ENCODE measurements at regions not wholly inside any gene's neighbourhood (a gene's known extent, or its start where the extent isn't known, plus 50 kb on each side); places are given as distances from the start of the nearest gene placed in this dataset.
"Not testable (repeated sequence)": the region's sequence is repeated elsewhere in the genome, so short reads cannot be mapped to it uniquely, and the experiment has no call there.

DNA sequence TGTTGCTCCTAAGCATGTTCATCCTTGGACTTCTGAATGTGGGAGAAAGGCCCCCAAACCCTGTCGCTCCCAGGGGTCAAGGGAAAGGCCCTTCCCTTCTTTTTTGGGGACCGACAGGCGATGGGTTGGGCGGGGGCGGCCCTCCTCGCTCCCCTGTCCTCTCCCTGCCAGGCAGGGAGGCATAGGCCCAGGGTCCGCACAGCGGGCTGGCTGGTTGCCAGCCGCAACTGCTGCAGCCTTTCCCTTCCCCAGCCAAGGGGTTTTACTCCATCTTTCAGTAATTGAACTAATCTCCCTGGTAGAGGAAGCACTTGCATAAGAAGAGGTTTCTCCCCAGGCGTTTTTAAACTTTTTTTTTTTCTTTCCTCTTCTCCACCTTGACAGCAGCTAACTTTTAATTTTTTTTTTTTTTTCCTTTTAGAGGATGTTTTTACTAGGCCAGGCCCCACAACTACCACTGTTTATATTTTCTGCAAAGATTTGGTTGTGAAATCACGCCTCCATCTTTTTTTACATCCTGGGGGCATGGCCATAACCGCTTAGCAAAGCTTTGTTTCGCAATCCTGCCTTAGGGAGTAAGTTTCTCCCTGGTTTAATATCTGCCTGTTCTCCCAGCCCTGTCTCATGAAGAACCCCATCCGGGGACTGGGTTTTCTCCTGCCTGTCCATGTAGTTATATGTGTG is 216.9 kb upstream of the ZNF608 start:
- H3K4me3 ChIP-seq (ENCODE audit: extremely low read depth, insufficient read depth, low read length, poor library complexity, severe bottlenecking): no peak overlapping the region
- no peak overlapping the region for H3K27ac ChIP-seq (ENCODE audit: low read depth, low read length, severe bottlenecking)
- H3K9me3 ChIP-seq (ENCODE audit: control insufficient read depth, low read length): no peaks in the 10 kb centered on the region
- peaks cover 6% of the 10 kb centered on the region for H3K4me1 ChIP-seq (ENCODE audit: control insufficient read depth, insufficient read depth, low read length, poor library complexity, severe bottlenecking)
- WGBS, 2 experiments (ENCODE audit: insufficient coverage in 2 of 2): 61 to 72% methylated on average over 5 of the region's 14 CpGs
- H3K36me3 ChIP-seq (ENCODE audit: control insufficient read depth, insufficient read depth, low read length): no peaks in the 10 kb centered on the region

- H3K9me3 ChIP-seq (ENCODE audit: control insufficient read depth, low read length); H3K36me3 ChIP-seq (ENCODE audit: control insufficient read depth, insufficient read depth, low read length); H3K27ac ChIP-seq (ENCODE audit: low read depth, low read length, severe bottlenecking); H3K4me1 ChIP-seq (ENCODE audit: control insufficient read depth, insufficient read depth, low read length, poor library complexity, severe bottlenecking); H3K4me3 ChIP-seq (ENCODE audit: extremely low read depth, insufficient read depth, low read length, poor library complexity, severe bottlenecking): not testable (repeated sequence)
- WGBS, 2 experiments (ENCODE audit: insufficient coverage in 2 of 2): 17 to 60% methylated on average over 1 to 2 of the region's 5 CpGs
These were observed 220.3 kb upstream of the ZNF608 start for GRCh38 chr5:124966741-124967140.

DNA sequence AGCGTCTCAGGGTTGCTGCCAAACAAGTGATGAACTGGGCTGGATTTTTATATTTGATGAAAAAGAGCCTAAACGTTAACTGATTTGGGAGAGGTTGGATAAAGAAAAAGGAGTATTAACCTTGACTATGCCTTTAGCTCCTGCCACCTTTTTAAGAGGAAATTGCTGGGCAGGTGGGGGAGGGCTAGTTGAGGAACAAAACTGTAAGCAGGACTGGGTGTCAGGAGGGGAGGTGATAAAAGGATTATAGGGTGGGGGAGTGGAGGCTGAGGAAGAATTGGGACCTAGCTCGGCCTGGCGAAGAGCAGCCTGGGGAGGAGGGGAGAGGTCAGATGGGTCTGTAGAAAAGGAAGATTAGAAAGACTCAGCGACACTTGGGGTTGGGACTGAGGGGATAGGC is 223.9 kb upstream of the ZNF608 start:
- H3K27ac ChIP-seq (ENCODE audit: low read depth, low read length, severe bottlenecking); H3K4me3 ChIP-seq (ENCODE audit: extremely low read depth, insufficient read depth, low read length, poor library complexity, severe bottlenecking); H3K36me3 ChIP-seq (ENCODE audit: control insufficient read depth, insufficient read depth, low read length); H3K4me1 ChIP-seq (ENCODE audit: control insufficient read depth, insufficient read depth, low read length, poor library complexity, severe bottlenecking); H3K9me3 ChIP-seq (ENCODE audit: control insufficient read depth, low read length): not testable (repeated sequence)
- WGBS, 2 experiments (ENCODE audit: insufficient coverage in 2 of 2): 69 to 77% methylated on average over 5 of the region's 5 CpGs

DNA sequence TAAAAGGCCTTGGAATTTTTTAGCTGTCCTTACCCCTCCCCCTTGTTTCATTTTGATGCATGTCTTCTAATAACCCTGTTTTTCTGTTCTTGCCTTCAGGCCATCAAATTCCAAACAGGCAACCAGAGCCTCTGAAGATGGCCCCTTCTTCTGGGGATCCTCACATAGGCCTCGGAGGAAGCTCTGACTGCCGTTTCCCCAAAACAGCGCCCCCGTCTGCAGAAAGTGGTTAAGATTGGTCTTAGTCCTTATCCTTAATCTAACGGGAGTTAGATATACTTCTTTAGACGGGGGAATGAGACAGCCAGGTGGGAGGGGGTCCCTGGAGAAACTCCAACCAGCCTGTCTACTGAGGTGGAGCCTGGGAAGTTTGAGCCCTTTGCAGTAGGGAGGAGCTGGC is 226.3 kb upstream of the ZNF608 start:
- no peaks in the 10 kb centered on the region for H3K9me3 ChIP-seq (ENCODE audit: control insufficient read depth, low read length)
- 91 to 100% methylated on average over 2 to 5 of the region's 6 CpGs for WGBS, 2 experiments (ENCODE audit: insufficient coverage in 2 of 2)
- H3K27ac ChIP-seq (ENCODE audit: low read depth, low read length, severe bottlenecking): no peak overlapping the region
- no peak overlapping the region for H3K4me3 ChIP-seq (ENCODE audit: extremely low read depth, insufficient read depth, low read length, poor library complexity, severe bottlenecking)
- H3K4me1 ChIP-seq (ENCODE audit: control insufficient read depth, insufficient read depth, low read length, poor library complexity, severe bottlenecking): no peaks in the 10 kb centered on the region
- no peaks in the 10 kb centered on the region for H3K36me3 ChIP-seq (ENCODE audit: control insufficient read depth, insufficient read depth, low read length)

DNA sequence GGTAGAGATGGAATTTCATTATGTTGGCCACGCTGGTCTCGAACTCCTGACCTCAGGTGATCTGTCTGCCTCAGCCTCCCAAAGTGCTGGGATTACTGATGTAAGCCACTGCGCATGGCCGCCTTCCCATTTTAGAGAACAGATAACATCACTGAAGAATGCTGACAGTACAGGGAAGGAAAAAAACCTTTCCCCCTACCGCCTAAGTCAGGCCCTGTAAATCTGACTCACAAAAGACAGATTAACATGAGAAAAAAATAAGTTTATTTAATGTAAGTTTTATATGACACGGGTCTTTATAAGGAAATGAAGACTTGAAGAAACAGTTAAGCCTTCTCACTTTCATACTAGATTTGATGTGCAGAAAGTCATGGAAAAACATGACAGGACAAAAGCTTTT is 227.2 kb upstream of the ZNF608 start:
- Histone ChIP-seq H3K4me1 (ENCODE audit: control insufficient read depth, insufficient read depth, low read length, poor library complexity, severe bottlenecking) (peaks cover under 1% of the 10 kb centered on the region), H3K4me3 (ENCODE audit: extremely low read depth, insufficient read depth, low read length, poor library complexity, severe bottlenecking) (no peak overlapping the region), H3K9me3 (ENCODE audit: control insufficient read depth, low read length) (no peaks in the 10 kb centered on the region), H3K27ac (ENCODE audit: low read depth, low read length, severe bottlenecking) (no peak overlapping the region), H3K36me3 (ENCODE audit: control insufficient read depth, insufficient read depth, low read length) (no peaks in the 10 kb centered on the region)
- WGBS, 2 experiments (ENCODE audit: insufficient coverage in 2 of 2): 93% methylated on average over 3 of the region's 6 CpGs; no CpG with 5 or more reads in 1 of the 2 experiments

DNA sequence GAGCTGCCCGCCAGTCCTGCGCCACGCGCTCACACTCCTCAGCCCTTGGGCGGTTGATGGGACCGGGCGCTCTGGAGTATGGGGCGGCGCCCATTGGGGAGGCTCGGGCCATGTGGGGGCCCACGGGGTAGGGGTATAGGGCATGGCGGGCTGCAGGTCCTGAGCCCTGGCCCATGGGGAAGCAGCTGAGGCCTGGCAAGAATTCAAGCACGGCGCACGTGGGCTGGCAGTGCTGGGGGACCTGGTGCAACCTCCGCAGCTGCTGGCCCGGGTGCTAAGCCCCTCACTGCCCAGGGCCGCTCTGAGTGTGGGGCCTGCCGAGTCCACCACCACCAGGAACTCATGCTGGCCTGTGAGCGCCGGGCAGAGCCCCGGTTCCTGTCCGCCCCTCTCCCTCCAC is 229.6 kb upstream of the ZNF608 start:
- Histone ChIP-seq H3K4me1 (ENCODE audit: control insufficient read depth, insufficient read depth, low read length, poor library complexity, severe bottlenecking) (peaks cover 22% of the 10 kb centered on the region), H3K36me3 (ENCODE audit: control insufficient read depth, insufficient read depth, low read length) (no peaks in the 10 kb centered on the region), H3K9me3 (ENCODE audit: control insufficient read depth, low read length) (no peaks in the 10 kb centered on the region), H3K4me3 (ENCODE audit: extremely low read depth, insufficient read depth, low read length, poor library complexity, severe bottlenecking) (no peak overlapping the region), H3K27ac (ENCODE audit: low read depth, low read length, severe bottlenecking) (no peak overlapping the region)
- WGBS, 2 experiments (ENCODE audit: insufficient coverage in 2 of 2): 95 to 96% methylated on average over 19 to 23 of the region's 23 CpGs

DNA sequence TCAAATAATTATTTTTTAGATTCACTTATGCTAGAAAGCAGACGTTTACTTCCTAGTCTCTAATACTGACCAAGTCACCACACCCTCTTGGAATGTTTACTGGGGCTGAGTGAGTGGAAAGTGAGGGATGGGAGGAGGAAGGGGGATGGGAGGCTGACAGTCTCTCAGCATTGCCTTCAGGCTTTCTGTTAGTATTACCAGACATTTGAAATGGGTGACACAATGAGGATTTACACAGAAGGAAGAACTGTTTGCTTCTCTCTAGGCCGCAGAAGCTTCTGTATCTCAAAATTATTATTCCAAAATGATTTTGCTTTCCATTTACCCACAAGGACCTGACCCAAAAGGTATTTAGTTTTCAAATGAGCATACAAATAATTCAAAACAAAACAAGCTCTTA is 232.8 kb upstream of the ZNF608 start:
- Histone ChIP-seq H3K36me3 (ENCODE audit: control insufficient read depth, insufficient read depth, low read length) (no peaks in the 10 kb centered on the region), H3K27ac (ENCODE audit: low read depth, low read length, severe bottlenecking) (peak overlapping the region; percentile 41), H3K4me3 (ENCODE audit: extremely low read depth, insufficient read depth, low read length, poor library complexity, severe bottlenecking) (no peak overlapping the region), H3K4me1 (ENCODE audit: control insufficient read depth, insufficient read depth, low read length, poor library complexity, severe bottlenecking) (peaks cover 23% of the 10 kb centered on the region), H3K9me3 (ENCODE audit: control insufficient read depth, low read length) (peaks cover 10% of the 10 kb centered on the region)
- 0 to 40% methylated on average over 1 of the region's 2 CpGs for WGBS, 2 experiments (ENCODE audit: insufficient coverage in 2 of 2)

DNA sequence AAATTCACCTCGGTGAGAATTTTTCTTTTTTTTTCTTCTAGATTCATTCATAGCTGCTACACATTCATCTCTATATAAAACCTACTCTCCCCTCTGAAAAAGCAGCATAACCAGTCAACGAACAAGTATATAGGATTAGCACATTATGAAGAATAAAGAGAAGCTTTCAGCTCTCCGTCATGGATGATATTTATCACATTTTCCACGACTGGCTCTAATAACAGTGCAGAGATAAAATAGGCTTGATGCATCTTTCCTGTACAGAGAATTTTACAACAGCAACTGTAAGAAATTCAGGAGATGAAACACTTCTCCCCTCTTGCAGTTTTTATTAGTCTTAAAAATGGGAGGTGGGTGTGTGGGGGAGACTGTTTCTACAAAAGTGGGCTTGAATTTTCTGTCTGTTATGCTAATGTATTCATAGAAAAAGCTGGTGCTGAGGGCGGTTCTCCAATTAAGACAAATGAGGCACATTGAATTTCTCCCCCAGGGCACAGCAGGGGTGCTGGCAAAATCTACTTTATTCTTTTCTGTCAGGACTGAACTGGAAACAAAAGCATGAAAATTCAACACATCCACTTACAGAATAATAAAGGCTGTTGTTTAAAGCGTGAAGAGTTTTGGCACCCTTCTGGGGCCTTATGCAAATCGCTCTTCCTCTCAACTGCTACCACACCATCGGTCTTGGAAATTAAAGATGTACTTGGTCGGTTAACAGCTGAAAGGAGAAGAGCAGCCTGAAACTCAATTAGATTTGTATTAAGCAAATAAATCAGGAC is 233.9 kb upstream of the ZNF608 start:
- WGBS, 2 experiments (ENCODE audit: insufficient coverage in 2 of 2): 10% methylated on average over 3 of the region's 9 CpGs; no CpG with 5 or more reads in 1 of the 2 experiments
- Histone ChIP-seq H3K4me1 (ENCODE audit: control insufficient read depth, insufficient read depth, low read length, poor library complexity, severe bottlenecking) (peaks cover 23% of the 10 kb centered on the region), H3K27ac (ENCODE audit: low read depth, low read length, severe bottlenecking) (peak overlapping the region; percentile 13), H3K36me3 (ENCODE audit: control insufficient read depth, insufficient read depth, low read length) (no peaks in the 10 kb centered on the region), H3K4me3 (ENCODE audit: extremely low read depth, insufficient read depth, low read length, poor library complexity, severe bottlenecking) (no peak overlapping the region), H3K9me3 (ENCODE audit: control insufficient read depth, low read length) (peaks cover 12% of the 10 kb centered on the region)

DNA sequence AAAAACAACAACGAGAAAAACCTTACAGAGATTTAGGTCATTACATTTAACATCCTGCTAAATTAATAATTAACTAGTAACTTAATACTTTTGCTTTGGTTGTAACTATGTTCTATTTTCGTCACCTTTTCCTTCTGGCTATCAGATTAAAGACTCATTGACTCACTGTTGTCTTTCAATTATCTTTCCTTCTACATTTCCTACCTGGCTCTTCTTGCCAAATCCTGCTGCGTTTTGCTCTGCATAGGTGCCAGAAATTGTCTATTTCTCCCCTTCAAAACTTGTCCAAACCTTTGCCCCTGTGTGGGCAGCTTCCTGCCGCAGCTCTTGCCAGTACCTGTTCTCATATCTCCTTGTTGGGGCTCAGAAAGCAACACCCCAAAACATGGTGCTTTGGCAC is 235.5 kb upstream of the ZNF608 start:
- H3K4me3 ChIP-seq (ENCODE audit: extremely low read depth, insufficient read depth, low read length, poor library complexity, severe bottlenecking): no peak overlapping the region
- 94 to 100% methylated on average over 2 to 3 of the region's 4 CpGs for WGBS, 2 experiments (ENCODE audit: insufficient coverage in 2 of 2)
- peaks cover 23% of the 10 kb centered on the region for H3K4me1 ChIP-seq (ENCODE audit: control insufficient read depth, insufficient read depth, low read length, poor library complexity, severe bottlenecking)
- H3K9me3 ChIP-seq (ENCODE audit: control insufficient read depth, low read length): peaks cover 12% of the 10 kb centered on the region
- H3K27ac ChIP-seq (ENCODE audit: low read depth, low read length, severe bottlenecking): no peak overlapping the region
- no peaks in the 10 kb centered on the region for H3K36me3 ChIP-seq (ENCODE audit: control insufficient read depth, insufficient read depth, low read length)

DNA sequence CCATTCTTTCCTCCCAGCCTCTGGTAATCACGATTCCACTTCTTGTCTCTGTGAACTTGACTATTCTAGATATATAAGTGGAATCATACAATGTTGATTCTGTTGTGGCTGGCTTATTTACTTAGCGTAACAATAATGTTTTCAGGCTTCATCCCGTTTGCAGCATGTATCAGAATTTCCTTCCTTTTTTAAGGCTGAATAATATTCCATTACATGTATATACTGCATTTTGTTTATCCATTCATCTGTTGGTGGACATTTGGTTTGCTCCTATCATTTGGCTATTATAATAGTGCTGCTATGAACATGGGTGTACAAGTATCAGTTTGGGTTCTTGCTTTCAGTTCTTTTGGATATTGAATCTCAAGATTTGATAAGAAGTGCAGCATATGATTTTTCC is 239.7 kb upstream of the ZNF608 start:
- Histone ChIP-seq H3K36me3 (ENCODE audit: control insufficient read depth, insufficient read depth, low read length) (no peaks in the 10 kb centered on the region), H3K4me3 (ENCODE audit: extremely low read depth, insufficient read depth, low read length, poor library complexity, severe bottlenecking) (no peak overlapping the region), H3K4me1 (ENCODE audit: control insufficient read depth, insufficient read depth, low read length, poor library complexity, severe bottlenecking) (peaks cover under 1% of the 10 kb centered on the region), H3K9me3 (ENCODE audit: control insufficient read depth, low read length) (peaks cover 12% of the 10 kb centered on the region), H3K27ac (ENCODE audit: low read depth, low read length, severe bottlenecking) (no peak overlapping the region)
- WGBS, 2 experiments (ENCODE audit: insufficient coverage in 2 of 2): no CpG with 5 or more reads among the region's 3 CpGs

- Histone ChIP-seq H3K4me1 (ENCODE audit: control insufficient read depth, insufficient read depth, low read length, poor library complexity, severe bottlenecking) (no peaks in the 10 kb centered on the region), H3K27ac (ENCODE audit: low read depth, low read length, severe bottlenecking) (no peak overlapping the region), H3K4me3 (ENCODE audit: extremely low read depth, insufficient read depth, low read length, poor library complexity, severe bottlenecking) (no peak overlapping the region), H3K9me3 (ENCODE audit: control insufficient read depth, low read length) (peaks cover 12% of the 10 kb centered on the region), H3K36me3 (ENCODE audit: control insufficient read depth, insufficient read depth, low read length) (no peaks in the 10 kb centered on the region)
- WGBS, 2 experiments (ENCODE audit: insufficient coverage in 2 of 2): 86 to 94% methylated on average over 1 to 2 of the region's 3 CpGs
These were observed 240.2 kb upstream of the ZNF608 start for GRCh38 chr5:124986667-124987066.

Measured in mesodermal cell (in vitro differentiated cells).